ENCODE measurements at regions not wholly inside any gene's neighbourhood (a gene's known extent, or its start where the extent isn't known, plus 50 kb on each side); places are given as distances from the start of the nearest gene placed in this dataset.

GRCh38 chr11:19459240-19459639 is 218.5 kb upstream of the E2F8 start:
- no peak for DNase-seq

DNA sequence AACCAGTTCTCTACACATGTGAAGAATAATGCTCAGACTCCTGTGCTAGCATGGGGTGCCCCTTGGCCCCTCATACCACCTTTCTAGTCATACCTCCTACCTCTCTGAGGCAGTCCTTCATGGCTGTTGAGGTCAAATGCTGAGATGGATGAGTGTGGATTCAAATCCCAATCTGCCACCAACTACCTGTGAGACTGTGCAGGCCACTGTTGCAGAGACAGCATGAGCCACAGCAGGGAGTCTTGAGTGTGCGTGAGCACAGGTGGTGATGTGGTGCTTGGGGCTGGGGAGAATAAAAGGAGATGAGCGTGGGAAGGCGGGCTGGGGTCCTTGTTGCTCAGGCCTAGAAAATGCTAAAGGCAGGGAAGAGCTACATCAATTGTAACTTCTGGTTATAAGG is 218.0 kb upstream of the E2F8 start:
- no peak for DNase-seq

- DNase-seq, result no peak
Measured at GRCh38 chr11:19458231-19458630, 217.5 kb upstream of the E2F8 start.

GRCh38 chr11:19455731-19456130 is 215.0 kb upstream of the E2F8 start:
- DNase-seq, result no peak

- DNase-seq, result no peak
Measured at GRCh38 chr11:19453651-19454257, 213.0 kb upstream of the E2F8 start.

- DNase-seq, result no peak
Measured at GRCh38 chr11:19451609-19452008, 210.9 kb upstream of the E2F8 start.

DNA sequence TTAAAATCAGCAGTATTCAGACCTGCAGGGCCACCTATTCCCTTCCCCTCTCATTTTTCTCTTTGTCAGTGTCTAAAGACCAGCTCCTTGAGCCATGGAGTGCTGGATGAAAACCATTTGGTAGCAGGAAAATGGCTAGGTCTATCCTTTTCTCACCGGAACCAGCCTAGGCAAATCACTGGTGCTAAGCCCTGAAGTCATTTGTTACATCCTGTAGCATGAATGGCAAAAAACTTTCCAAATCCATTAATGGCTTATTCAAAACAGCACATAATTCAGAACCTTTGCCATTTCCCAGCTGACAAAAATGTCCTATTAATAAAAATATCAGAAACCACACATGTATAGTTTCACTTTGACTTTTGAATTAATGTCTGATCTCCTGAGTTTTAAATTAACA is 209.5 kb upstream of the E2F8 start:
- no peak for DNase-seq

DNA sequence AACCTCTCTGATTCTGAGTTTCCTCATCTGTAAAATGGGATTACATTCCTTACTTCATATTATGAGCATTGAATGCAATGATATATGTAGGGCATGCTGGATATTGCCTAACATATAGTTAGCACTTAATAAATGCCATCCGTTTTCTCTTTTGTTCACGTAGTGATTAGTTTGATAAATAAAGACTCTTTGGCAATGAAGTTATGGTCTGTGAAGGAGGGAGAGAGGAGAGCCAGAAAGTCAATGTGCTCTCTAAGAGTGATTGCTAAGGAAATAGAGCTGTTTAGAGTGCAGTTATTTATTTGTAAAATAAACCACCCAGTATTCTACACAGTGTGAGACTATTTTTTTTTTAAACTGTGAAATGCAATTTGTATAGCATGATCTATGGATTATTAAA is 207.9 kb upstream of the E2F8 start:
- no peak for DNase-seq

- DNase-seq, result no peak
Measured at GRCh38 chr11:19447150-19447566, 206.4 kb upstream of the E2F8 start.

GRCh38 chr11:19445771-19446170 is 205.0 kb upstream of the E2F8 start:
- DNase-seq, result no peak

- DNase-seq, result no peak
Measured at GRCh38 chr11:19444231-19444630, 203.5 kb upstream of the E2F8 start.

DNA sequence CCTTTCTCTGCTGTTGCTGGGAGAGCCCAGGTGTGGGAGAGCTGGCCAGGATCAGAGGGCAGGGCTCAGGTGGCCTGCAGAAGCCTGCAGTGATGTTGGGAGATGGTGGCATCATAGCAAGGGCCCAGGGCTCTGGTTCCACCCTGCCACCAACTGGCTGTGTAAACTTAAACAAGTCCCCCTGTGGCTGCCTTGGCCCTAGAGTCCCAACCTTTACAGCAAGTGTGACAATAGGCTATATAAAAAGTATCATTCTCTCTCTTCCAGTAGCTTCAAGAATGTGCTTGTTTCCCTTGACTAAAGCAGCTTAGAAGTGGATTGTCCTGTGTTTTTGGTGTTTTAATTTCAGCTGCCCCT is 201.8 kb upstream of the E2F8 start:
- no peak for DNase-seq

- DNase-seq, result no peak
Measured at GRCh38 chr11:19441752-19442553, 201.2 kb upstream of the E2F8 start.

GRCh38 chr11:19441288-19441687 is 200.5 kb upstream of the E2F8 start:
- DNase-seq, result no peak

DNA sequence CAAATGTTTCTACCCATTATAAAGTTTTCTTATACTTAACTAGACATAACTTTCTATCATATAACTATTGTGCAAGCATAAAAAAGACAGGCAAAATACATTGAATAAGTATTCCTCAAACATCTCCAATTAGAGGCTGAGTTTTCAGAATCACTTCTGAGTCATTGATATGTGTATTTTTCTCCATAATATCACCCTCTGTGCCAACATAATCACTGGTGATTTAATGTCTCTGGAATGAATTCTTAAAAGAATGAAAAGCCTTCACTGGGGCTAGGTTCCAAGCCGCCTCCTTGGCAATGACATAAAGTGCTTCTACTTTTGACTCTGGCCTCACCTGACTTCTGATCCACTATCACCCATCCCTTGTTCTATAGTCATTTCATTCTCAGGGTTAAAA is 197.0 kb upstream of the E2F8 start:
- DNase-seq, result no peak

- no peak for DNase-seq
Measured at GRCh38 chr11:19436932-19437331, 196.2 kb upstream of the E2F8 start.

DNA sequence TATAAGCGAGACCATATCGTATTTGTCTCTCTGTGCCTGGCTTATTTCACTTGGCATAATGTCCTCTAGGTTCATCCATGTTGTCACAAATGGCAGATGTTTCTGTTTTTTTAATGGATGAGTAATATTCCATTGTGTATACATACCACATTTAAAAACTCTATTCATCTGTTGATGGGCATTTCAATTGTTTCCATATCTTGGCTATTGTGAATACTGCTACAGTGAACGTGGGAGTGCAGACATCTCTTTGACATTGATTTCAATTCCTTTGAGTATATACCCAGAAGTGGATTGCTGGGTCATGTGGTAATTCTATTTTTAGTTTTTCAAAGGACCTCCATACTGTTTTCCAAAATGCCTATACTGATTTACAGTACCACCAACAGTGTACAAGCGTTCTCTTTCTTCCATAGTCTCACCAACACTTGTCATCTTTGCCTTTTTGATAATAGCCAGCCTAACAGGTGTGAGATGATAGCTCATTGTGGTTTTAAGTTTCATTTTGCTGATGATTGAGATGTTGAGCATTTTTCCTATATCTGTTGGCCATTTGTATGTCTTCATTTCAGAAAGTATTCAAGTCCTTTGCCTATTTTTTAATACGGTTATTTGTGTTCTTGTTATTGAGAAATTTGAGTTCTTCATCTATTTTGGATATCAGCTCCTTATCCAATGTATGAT is 194.7 kb upstream of the E2F8 start:
- no peak for DNase-seq

DNA sequence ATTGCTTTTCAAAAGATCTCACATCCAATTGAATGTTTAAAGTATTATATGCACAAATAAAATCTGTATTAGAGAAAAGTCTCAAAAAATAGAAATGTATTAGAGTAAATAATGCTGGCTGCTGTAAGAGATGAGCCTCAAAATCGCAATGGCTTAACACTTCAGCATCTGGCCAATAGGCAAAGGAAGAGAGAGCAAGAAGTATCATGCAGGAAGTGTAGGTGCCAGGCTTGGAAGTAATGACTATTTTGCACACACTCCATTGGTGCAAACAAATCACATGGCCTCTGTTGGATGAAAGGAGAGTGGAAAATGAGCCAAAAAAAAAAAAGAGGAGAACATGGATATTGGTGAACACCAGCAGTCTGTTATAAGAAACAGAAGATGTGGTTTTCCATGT is 193.0 kb upstream of the E2F8 start:
- DNase-seq, result no peak

- DNase-seq, result no peak
Measured at GRCh38 chr11:19433367-19433766, 192.6 kb upstream of the E2F8 start.

GRCh38 chr11:19432370-19433061 is 191.8 kb upstream of the E2F8 start:
- DNase-seq, result no peak

GRCh38 chr11:19430754-19431398 is 190.1 kb upstream of the E2F8 start:
- no peak for DNase-seq

DNA sequence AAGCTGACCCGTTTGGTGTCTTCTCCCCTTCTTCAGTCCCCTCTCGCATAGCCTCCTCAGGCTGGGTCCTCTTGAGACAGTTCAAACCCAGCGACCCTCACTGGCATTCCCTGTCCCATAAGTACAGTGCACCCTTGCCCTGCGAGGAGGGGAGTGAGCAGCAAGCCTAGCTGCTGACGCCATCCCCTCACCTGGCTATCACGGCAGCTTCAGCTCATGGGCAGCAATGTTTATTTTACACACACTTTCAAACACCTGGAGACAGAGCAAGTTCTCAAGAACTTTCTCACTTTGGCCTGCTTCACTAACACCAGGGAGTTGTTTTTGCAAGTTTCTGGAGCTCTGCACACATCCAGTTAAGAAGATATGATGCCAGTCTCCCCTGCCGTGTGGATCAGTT is 189.6 kb upstream of the E2F8 start:
- DNase-seq, result no peak

GRCh38 chr11:19429108-19429760 is 188.5 kb upstream of the E2F8 start:
- DNase-seq, result no peak
